PC-9 (cell line): ENCODE measurements at regions not wholly inside any gene's neighbourhood (a gene's known extent, or its start where the extent isn't known, plus 50 kb on each side); places are given as distances from the start of the nearest gene placed in this dataset.

Source experiments
- CTCF ChIP-seq: fragments of 200-600 bp; sonication (generic); conservative IDR thresholded peaks from 2 replicates; pipeline ENCODE4 v1.6.1; 2017; ENCODE audit warnings: mixed run types, antibody characterized with exemption, mild to moderate bottlenecking, moderate library complexity
- EZH2 ChIP-seq: fragments of 200-600 bp; sonication (generic); IDR thresholded peaks from 2 replicates; pipeline ENCODE4 v1.8.0; 2017; ENCODE audit warnings: antibody characterized with exemption, low read depth

DNA sequence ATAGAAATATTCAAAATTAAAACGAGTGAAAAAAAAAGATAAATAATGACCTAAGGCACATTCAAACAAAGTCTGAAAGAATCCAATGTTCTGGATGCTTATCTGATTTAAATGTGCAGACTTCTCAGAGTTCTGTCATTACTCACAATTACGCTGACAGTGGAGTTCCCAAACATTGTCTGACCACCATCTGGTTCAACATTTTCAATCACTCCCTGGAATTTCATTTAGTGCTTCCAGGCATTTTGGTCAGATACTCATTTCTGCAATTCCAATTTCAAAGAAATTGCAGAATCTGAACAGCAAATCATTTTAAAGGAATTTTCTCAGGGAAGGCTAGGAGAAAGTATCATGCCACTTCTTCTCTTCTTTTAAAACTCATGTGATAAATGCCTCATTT lies 398.2 kb upstream of the PDE3A start:
- TF ChIP-seq CTCF (no peak), EZH2 (no peak)
